ENCODE measurements at regions not wholly inside any gene's neighbourhood (a gene's known extent, or its start where the extent isn't known, plus 50 kb on each side); places are given as distances from the start of the nearest gene placed in this dataset.
"Not testable (repeated sequence)": the region's sequence is repeated elsewhere in the genome, so short reads cannot be mapped to it uniquely, and the experiment has no call there.

DNA sequence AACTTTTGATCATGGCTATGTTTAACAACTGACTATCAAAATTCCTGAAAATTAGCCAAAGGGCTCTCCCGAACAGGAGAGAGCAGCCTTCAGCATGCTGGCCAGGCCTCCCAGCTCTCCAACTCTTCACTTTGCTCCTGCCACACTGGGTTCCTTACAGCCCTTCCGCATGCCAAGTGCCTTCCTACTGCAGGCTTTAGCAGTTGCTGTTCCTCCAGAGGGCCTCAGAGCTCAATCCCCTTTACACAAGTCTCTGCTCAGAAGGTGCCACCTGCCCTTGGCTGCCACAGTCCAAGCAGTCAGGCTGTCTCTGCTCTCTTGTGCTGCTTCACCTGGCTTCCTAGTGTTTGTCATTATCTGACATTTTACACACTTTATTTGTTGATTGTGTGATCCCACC is 553.1 kb upstream of the PPP2R3A start:
- DNase-seq = no peak

DNA sequence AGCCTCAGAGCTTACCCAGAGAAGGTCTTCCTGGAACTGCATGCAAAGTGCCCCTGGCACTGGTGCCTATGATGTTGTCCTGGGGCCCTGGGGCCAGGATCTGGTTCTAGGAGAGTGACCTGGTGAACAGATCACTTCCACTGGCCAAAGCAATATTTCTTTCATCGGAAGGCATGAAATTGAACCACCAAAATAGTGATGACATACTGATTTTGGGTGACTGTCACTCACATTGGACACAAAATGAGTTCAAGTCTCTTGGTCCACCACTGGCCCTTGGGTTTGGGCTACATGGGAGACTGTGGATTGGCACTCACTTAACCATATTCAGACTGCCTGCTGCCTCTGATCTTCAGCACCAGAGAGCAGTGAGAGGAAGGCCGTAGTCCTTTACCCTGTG is 549.3 kb upstream of the PPP2R3A start:
- DNase-seq = no peak

DNA sequence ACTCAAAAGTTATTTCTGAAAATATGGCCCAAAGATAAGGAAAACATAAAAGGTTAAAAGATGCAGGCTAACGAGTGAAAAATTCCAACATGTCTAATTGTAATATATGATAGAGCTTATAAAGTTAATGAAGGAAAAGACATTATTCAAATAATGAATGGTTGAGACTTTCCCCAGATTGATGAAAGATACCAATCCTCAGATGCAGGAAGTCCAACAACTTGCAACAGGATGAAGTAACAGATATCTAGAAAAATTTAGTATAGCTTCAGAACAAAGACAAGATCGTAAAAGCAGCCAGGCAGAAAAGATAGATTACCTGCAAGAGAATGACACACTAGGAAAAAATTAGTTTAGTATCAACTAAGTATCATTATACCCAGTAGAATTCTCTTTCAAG is 546.4 kb upstream of the PPP2R3A start:
- DNase-seq = no peak

DNA sequence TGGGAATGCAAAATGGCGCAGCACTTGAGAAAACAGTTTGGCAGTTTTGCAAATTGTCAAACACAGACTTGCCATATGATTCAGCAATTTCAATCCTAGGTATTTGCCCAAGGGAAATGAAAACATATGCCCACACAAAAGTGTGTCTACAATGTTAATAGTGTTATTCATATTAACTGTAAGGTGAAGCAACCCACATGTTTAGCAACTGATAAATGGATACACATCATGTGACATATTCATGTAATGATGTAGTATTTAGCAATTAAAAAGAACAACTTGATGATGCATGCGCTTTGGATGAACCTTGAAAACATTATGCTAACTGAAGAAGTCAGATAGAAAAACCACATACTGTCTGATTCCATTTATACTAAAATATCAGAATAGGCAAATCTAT is 539.0 kb upstream of the PPP2R3A start:
- DNase-seq = no peak

DNA sequence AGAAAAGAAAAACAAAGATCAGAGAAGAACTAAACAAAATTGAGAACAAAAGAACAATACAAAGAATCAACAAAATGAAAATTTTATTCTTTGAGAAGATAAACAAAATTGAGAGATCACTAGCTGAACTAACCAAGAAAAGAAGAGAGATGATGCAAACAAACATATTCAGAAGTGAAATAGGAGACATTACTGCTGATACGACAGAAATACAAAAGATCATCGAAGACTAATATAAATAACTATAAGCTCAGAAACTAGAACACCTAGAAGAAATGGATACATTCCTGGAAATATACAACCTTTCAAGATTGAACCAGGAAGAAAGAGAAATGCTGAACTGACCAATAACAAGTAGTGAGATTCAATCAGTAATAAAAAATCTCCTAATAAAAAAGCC is 533.1 kb upstream of the PPP2R3A start:
- DNase-seq = no peak

DNA sequence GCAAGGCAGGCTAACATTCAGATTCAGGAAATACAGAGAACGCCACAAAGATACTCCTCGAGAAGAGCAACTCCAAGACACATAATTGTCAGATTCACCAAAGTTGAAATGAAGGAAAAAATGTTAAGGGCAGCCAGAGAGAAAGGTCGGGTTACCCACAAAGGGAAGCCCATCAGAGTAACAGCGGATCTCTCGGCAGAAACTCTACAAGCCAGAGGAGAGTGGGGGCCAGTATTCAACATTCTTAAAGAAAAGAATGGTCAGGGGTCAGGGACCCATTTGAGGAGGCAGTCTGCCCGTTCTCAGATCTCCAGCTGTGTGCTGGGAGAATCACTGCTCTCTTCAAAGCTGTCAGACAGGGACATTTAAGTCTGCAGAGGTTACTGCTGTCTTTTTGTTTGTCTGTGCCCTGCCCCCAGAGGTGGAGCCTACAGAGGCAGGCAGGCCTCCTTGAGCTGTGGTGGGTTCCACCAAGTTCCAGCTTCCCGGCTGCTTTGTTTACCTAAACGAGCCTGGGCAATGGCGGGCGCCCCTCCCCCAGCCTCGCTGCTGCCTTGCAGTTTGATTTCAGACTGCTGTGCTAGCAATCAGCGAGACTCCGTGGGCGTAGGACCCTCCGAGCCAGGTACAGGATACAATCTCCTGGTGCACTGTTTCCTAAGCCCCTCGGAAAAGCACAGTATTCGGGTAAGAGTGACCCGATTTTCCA is 526.5 kb upstream of the PPP2R3A start:
- not testable (repeated sequence) for DNase-seq

DNA sequence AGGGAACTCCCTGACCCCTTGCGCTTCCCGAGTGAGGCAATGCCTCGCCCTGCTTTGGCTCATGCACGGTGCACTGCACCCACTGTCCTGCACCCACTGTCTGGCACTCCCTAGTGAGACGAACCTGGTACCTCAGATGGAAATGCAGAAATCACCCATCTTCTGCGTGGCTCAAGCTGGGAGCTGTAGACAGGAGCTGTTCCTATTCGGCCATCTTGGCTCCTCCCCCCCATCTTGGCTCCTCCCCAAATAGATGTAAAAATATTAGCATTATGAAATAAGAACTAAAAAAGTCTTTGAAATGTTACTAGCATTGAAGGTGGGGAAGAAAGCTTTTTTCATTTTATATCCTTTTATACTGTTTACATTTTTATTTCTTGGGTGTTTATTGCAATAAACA is 525.9 kb upstream of the PPP2R3A start:
- not testable (repeated sequence) for DNase-seq

DNA sequence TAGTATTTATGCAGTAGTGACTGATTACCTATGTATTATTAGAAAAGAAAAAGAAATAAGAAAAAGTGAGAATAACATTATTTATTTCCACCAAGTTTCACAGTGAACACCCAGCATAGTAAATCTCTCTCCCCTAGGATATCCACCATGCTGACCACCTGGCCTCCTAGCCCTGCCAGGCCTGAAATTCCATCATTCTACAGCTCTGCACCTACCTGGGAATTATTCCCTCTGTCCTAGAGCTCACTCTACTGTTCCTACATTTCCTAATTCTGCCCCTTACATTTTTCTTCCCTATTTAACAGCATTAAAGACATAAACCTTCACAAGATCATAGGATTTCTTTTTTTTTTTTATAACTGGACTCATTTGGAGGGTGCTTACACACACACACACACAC is 525.3 kb upstream of the PPP2R3A start:
- no peak for DNase-seq

DNA sequence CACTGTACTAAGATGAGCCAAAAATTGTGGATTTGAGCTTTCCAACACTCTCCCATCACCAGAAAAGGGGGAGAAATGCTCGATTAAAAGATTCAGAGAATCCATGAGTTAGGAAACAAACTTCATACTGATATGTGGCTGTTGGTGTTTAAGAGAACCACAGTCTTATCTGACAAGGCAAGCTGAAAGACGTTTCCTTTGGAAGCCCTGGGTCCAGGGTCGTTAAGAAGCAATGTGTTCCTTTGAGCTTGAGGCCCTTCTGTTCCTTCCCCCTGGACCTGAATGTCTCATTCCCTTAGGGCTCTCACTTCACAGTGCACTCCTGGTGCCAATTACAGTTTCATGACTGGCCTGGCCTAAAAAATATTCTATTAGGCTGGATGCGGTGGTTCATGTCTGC is 524.8 kb upstream of the PPP2R3A start:
- DNase-seq = no peak

DNA sequence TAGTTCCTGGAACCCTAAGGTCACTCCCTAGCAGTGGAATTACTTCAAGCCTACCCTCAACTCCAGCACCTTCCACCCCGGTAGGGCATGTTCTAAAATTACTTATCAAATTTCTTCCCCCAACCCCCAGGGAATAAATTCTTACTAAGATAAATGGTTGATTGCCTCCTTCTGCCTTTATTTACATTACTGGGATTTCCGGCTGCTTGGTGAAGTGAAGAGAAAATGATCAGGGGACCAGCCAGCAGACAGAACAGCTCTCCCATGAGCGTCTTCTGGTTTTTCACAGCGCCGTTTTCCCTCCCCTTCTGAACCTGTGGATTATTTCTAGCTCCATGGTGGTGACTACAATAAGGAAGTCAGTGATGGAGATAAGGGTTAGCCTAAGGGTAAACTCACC is 521.5 kb upstream of the PPP2R3A start:
- no peak for DNase-seq

DNA sequence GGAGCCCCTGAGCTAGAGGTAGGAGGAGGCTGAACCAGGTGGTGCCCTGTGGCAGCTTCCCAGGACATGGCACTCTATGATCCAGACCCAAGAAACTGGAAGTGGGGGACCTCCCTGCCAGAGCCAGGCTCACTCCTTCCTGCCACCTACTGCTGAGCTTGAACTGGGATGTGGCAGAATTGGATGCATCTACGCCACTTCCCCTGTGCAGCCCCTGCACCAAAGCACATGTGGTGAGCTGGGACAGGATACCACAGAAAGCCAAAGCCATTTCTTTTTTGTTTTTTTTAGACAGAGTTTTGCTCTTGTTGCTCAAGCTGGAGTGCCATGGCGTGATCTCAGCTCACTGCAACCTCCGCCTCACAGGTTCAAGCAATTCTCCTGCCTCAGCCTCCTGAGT is 518.0 kb upstream of the PPP2R3A start:
- DNase-seq = no peak

DNA sequence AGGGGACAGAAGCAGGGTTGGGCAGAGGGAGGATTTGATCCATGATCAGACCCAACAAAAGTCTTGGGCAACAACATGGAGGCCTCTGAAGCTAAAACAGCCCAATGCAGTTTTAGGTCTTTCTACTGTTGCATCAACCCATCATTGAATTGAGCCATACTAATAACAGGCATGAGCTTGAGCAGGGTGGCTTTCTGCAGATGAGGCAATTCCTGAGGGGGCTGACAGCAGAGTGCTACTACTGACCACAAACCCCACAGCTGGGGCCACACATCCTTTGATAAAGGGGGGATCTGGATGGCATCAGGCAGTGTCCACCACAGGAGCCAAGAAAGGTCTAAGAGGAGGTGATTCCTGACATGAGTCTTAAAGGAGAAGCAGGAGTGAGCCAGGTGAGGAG is 517.0 kb upstream of the PPP2R3A start:
- no peak for DNase-seq

DNA sequence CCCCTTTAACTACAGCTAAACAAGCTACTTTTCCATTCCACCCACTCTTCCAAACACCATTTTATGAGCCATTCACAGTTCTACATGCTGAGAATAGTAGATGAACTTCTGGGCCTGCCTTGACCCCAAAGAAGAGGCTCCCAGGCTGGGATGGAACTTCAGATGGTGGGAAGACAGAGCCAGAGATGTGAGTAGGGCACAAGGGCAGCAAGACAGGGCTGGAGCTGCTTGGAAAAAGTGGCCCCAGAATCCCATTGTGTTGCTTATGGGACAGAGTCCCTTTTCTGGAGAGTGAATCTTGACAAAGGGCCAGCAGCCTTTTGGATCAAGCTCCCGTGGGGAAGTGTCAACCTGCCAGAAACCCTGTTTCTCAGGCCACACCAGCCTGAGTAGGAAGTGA is 516.5 kb upstream of the PPP2R3A start:
- DNase-seq = no peak

DNA sequence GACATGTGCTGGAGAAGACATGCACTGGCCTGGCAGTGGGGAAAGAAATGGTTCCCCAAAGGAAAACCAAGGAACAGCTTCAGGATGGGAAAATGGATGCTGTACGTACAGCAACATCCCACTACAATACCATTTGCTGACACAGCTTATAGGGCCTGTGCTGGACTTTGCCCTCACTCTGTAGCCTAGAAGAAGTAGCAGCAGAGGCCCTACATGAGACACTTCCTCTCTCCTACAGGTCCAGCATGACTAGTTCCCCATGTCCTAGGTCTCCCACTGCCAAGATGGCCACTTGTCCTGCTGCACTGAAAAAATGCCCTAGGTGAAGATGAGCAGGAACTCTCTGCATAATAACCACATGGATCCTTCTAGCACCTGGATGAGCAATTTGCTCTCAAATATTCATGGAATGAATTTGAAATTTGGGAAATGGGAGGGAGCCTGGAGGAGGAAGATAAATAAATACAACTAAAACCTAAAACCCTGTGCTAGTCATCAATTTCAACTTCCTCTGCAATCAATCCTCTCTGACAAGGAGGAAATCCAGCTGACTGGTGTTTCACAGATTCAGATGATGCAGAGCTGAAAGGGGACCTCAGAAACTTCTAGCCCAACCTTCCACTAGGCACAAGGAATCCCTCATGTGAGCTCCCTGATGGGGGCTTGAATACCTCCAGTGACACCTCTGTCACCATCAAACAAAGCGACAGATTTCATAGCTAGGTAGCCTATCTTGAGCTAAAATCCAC is 514.3 kb upstream of the PPP2R3A start:
- DNase-seq = no peak

DNA sequence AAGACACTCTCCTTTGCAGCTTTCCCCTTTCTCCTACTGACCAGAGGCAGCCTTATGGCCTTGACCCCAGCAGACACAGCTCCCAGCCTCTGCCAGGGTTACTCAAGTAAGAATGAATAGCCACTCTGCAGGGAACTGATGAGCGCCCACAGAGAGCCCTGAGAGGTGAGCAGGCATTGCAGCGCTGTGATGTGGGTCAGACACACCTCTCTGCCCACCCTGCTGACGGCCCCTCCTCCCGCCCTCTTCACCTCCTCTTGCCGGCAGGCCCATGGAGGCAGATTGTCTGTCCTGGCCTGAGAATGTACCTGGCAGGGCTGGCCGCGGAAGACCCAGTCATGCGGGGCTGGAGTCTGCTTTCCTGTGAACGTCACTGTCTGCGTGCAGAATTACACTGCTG is 512.6 kb upstream of the PPP2R3A start:
- no peak for DNase-seq

DNA sequence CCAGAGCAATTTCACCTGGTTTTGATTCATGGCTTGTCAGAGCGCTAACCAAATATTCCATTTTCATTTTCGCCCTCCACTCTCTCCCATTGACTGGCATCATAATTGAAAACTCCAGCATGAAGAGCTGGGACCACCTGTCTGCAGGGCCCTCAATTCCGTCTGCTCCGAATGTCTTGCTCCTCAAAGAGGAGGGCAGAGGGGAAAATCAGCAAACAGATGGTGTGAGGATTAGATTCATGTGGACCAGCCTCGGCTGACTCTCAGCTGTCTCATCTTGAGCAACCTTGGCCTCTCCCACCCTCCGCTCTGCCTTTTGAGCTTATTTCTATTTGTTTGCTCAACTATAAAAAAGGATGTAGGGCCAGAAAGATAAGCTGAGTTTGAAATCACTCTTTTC is 512.2 kb upstream of the PPP2R3A start:
- DNase-seq = no peak

DNA sequence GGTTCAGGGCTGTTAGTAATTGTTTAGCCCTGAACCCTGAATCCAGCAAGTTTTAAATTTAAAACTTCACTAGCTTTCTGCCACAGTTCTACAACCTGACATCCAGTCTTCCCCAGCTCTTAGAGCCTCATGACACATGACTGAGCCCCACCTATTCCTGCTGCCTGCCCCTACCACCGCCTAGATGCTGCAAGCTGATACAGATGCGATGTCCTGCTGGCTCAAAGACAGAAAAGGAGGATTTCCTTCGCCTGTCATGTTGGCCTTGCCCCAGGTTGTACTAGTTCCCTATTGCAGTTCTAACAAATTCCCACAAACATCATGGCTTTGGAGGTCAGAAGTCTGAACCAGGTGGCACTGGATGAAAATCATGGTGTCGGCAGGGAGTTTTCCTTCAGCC is 510.6 kb upstream of the PPP2R3A start:
- DNase-seq = no peak

DNA sequence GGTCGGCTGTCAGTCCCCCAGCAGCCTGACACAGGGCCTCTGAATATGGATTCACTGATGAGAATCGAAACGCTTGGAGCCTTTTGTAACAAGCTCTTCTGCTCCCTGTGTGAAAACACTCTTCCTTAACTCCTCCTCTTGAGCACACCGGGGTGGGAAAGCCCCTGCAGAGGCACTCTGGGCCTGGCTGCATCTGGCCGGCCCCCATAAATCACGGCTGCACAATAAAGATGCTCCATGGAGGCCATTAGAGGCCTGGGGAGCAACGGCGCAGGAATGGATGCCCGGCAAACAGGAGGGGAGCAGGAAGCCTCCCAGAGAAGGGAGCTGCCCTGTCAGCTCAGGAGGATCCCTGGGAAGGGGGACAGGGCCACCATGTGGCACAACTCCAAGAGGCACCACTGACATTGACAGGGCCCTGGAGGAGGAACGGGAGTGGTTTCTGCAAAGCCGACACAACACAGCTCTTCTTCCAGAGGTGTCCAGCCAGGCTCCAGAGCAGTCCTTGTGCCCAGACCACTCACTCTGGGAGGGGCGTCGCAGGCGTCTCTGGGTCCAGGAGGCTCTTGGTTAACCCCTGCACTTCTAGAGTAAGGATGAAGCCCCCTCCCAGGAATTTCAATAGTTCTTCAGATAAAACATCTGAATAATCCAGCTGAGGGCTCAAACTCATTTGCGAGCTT is 509.3 kb upstream of the PPP2R3A start:
- no peak for DNase-seq

DNA sequence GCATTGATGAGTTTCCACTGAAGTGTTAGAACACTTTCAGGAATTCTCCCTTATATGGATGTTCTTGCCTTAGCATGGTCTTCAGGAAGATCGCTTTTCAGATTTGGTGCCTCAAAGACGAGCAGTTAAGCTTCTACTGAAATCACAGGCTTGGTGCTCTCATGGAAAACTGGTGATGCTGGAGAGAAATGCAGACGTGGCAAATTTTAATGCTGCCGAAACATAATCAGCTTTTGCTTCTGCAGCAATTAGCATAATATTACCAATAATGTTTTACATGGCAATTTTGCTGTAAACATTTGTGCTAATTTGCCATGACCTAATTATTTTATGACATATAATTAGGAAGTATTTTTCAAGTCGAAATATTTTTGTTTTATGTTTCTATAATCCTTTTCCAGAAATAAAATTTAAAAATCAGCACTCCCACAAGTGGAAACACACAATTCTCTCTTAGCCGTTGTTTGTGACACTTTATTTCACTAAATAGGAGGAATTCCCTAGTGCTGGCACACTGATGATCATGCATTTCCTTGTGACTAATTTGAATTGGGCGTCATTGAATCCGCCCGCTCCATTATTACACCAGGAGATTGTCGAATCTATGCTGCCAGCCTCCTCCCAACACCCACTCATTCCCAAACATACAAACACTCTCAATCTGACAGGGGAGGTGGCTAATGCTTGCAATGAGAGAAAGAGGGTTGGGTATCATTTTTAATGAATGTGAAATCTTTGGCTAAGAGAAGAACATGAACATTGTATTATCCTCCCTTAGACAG is 506.8 kb upstream of the PPP2R3A start:
- no peak for DNase-seq

DNA sequence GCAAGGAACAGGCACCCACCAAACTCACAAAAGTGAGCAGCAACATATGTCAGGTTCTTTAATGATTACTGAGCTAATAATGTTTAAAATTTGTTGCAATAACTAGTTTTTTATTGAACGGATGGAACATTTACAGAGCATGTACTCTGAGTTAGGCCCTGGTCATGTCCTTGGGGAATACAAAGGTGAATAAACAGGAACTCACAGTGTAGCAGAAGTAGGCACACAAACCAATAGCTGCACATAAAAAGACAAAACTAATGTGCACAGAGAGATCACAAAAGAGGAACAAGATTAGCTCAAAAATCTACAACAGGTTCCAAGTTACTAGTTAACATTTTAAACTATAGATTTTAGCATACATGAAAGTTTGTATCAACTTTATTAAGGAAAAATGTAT is 505.3 kb upstream of the PPP2R3A start:
- no peak for DNase-seq

DNA sequence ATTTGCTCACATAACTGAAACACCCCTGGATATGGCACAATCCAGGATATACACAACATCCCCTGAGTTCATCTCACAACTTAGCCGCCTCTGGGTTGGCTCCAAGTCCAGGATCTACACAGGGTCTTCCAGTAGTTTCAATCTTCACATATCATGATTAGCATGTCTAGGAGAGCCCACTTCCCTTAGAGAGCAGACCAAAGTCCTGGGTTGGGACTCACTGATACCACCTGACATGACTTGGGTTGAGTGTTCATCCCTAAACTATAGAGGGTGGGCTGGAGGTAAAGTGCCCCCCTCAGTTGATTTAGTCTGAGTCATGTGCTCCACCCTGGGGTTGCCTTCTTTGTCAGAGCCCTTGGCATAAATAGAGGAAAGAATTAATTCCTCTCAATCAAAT is 493.6 kb upstream of the PPP2R3A start:
- no peak for DNase-seq

DNA sequence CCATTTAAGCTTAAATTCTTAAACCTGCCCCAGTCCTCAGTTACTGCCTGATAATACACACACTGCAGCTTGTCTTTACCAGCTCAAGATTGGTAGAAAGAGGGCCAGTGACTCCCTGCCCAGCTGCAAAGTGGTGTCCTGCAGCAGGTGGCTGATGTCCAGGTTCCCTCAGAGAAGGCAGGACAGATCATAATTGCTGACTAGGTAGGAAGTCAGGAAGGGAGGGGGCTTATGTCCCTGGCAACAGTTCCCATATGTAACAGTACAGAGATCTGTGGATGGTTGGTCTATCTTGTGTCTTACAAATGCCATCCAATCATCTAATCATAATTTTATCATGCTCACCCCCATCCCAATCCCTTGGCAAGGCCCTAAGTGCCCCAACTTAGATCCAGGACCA is 492.1 kb upstream of the PPP2R3A start:
- DNase-seq = no peak

DNA sequence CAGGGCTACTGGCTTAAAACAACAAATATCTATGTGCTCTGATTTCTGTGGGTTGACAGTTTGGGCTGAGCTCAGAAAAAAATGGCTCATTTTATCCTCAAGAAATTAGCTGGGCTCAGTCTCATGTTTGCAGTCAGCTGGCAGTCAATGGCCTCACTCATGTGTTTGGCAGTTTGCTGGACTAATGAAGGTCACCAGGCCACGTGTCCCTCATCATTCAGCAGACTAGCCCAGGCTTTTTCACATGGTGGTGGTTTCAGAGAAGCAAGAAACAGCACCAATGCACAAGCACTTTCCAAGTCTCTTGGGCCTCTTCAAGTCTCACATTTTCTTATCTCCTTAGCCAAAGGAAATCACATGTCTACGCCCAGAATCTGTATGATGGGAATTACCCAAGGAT is 478.3 kb upstream of the PPP2R3A start:
- no peak for DNase-seq

Data from activated CD8-positive, alpha-beta memory T cell treated with anti-CD3 and anti-CD28 coated beads, Interleukin-2, amount 50 U/mL, for 4 hours (primary cell).